HEK293 (cell line): ENCODE measurements at regions not wholly inside any gene's neighbourhood (a gene's known extent, or its start where the extent isn't known, plus 50 kb on each side); places are given as distances from the start of the nearest gene placed in this dataset.

Experiments used
- CTCF ChIA-PET: fragments of 350-600 bp; formaldehyde crosslinking; extraction: SDS; loops from one replicate; lab custom pipeline; 2021; ENCODE audit warnings: antibody characterized with exemption; lab: Yijun Ruan, JAX
- POLR2A ChIA-PET: fragments of 300-600 bp; formaldehyde crosslinking; extraction: SDS; loops from one replicate; lab custom pipeline; 2020; ENCODE audit warnings: antibody characterized with exemption, inconsistent platforms; lab: Yijun Ruan, JAX
- H3K27ac ChIP-seq: fragments of 200-500 bp; sonication (Bioruptor generic); 2 replicates; pipeline ENCODE4 v1.5.1; 2014; ENCODE audit warnings: low read depth, low read length, control low read depth, inconsistent platforms; ENCODE audit errors: extremely low read depth
- H3K36me3 ChIP-seq, 2 experiments: fragments of 200-500 bp in 1 of 2; sonication (Bioruptor generic) in 1 of 2; 1 replicate in 1 of 2; 2 replicates in 1 of 2; pipeline ENCODE4 v1.5.1; 2014 to 2017; ENCODE audit warnings: inconsistent platforms in 2 of 2, low read length in 2 of 2; ENCODE audit not compliant: control insufficient read depth in 2 of 2, insufficient read depth in 1 of 2
- H3K4me1 ChIP-seq: fragments of 200-500 bp; sonication (Bioruptor generic); 2 replicates; pipeline ENCODE4 v1.5.1; 2014; ENCODE audit warnings: mild to moderate bottlenecking, low read length, inconsistent platforms; ENCODE audit not compliant: control insufficient read depth, insufficient read depth
- H3K4me3 ChIP-seq: 2 replicates; pipeline ENCODE4 v1.5.1; 2011; ENCODE audit warnings: low read depth, mild to moderate bottlenecking, control low read depth, low read length, moderate library complexity
- H3K9me3 ChIP-seq: fragments of 200-500 bp; sonication (Bioruptor generic); 2 replicates; pipeline ENCODE4 v1.5.1; 2014; ENCODE audit warnings: low read depth, low read length, inconsistent platforms; ENCODE audit not compliant: control insufficient read depth, insufficient read depth
- GLIS1 ChIP-seq: fragments of 450-650 bp; formaldehyde crosslinking; IDR thresholded peaks from 2 replicates; pipeline ENCODE4 v1.5.1; 2016; ENCODE audit warnings: missing biosample characterization, missing genetic modification characterization
- PRDM1 ChIP-seq: fragments of 450-650 bp; formaldehyde crosslinking; IDR thresholded peaks from 2 replicates; pipeline ENCODE4; 2016; ENCODE audit warnings: missing biosample characterization, missing genetic modification characterization
- SCRT1 ChIP-seq: fragments of 450-650 bp; formaldehyde crosslinking; IDR thresholded peaks from 2 replicates; pipeline ENCODE4 v1.5.1; 2016; ENCODE audit warnings: missing biosample characterization, missing genetic modification characterization, borderline replicate concordance
- SCRT2 ChIP-seq: fragments of 450-650 bp; formaldehyde crosslinking; IDR thresholded peaks from 2 replicates; pipeline ENCODE4 v1.5.1; 2016; ENCODE audit warnings: missing biosample characterization, missing genetic modification characterization
- ZFHX2 ChIP-seq: fragments of 450-650 bp; formaldehyde crosslinking; conservative IDR thresholded peaks from 2 replicates; pipeline ENCODE4 v1.5.1; 2016; ENCODE audit warnings: missing biosample characterization, missing genetic modification characterization
- ZNF354C ChIP-seq: fragments of 450-650 bp; formaldehyde crosslinking; IDR thresholded peaks from 2 replicates; pipeline ENCODE4 v1.5.1; 2016; ENCODE audit warnings: missing biosample characterization, missing genetic modification characterization, low read depth, borderline replicate concordance
- ZNF391 ChIP-seq: fragments of 450-650 bp; formaldehyde crosslinking; IDR thresholded peaks from 2 replicates; pipeline ENCODE4 v1.5.1; 2016; ENCODE audit warnings: low read depth, missing biosample characterization, missing genetic modification characterization, borderline replicate concordance
- ZNF571 ChIP-seq: fragments of 450-650 bp; formaldehyde crosslinking; IDR thresholded peaks from 2 replicates; pipeline ENCODE4 v1.5.0; 2017; ENCODE audit warnings: missing biosample characterization, missing genetic modification characterization
- ZNF626 ChIP-seq: fragments of 450-650 bp; sonication (Bioruptor Pico); formaldehyde crosslinking; IDR thresholded peaks from 2 replicates; pipeline ENCODE4 v1.5.1; 2018; ENCODE audit warnings: missing biosample characterization, missing genetic modification characterization, inconsistent platforms
- ZNF776 ChIP-seq: fragments of 450-650 bp; formaldehyde crosslinking; IDR thresholded peaks from 2 replicates; pipeline ENCODE4 v1.5.0; 2017; ENCODE audit warnings: missing biosample characterization, missing genetic modification characterization, borderline replicate concordance
- ZSCAN16 ChIP-seq: fragments of 450-650 bp; formaldehyde crosslinking; IDR thresholded peaks from 2 replicates; pipeline ENCODE4 v1.5.1; 2016; ENCODE audit warnings: missing biosample characterization, missing genetic modification characterization
- TF ChIP-seq, protein P1 (sequence below): fragments of 450-650 bp; formaldehyde crosslinking; IDR thresholded peaks from 2 replicates; pipeline ENCODE4 v1.5.1; 2017; ENCODE audit warnings: missing biosample characterization, missing genetic modification characterization
- TF ChIP-seq, protein P2 (sequence below): fragments of 450-650 bp; formaldehyde crosslinking; IDR thresholded peaks from 2 replicates; pipeline ENCODE4 v1.5.1; 2016; ENCODE audit warnings: missing biosample characterization, missing genetic modification characterization
- TF ChIP-seq, protein P3 (sequence below): fragments of 450-650 bp; formaldehyde crosslinking; IDR thresholded peaks from 2 replicates; pipeline ENCODE4 v1.5.1; 2016; ENCODE audit warnings: missing biosample characterization, missing genetic modification characterization
- TF ChIP-seq, protein P4 (sequence below): fragments of 450-650 bp; formaldehyde crosslinking; IDR thresholded peaks from 2 replicates; pipeline ENCODE4 v1.5.1; 2016; ENCODE audit warnings: missing biosample characterization, missing genetic modification characterization
- TF ChIP-seq, protein P5 (sequence below): fragments of 450-650 bp; formaldehyde crosslinking; IDR thresholded peaks from 2 replicates; pipeline ENCODE4 v1.5.1; 2016; ENCODE audit warnings: missing biosample characterization, missing genetic modification characterization, low read depth

DNA sequence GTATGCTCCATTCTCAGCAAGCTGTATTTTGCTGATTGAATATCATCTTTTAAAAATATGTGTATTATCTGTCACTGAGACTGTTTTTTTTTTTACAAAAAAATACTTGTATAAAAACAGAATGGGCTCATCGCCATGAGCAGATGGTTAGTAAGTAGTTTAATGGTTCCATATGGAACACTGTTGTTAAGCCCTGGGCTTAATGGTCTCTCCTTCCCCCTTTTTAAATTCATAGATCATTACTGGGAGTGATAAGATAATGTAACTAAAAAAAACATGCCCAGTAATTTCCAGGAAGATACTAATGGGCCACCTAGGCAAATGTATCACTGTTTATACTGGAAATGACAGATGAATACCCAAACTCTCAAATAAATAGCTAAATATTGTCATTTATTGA is 95.3 kb upstream of the TPRG1 start:
- Histone ChIP-seq H3K27ac (no peak overlapping the region), H3K4me1 (no peaks in the 10 kb centered on the region), H3K36me3 (no peaks in the 10 kb centered on the region), H3K9me3 (no peaks in the 10 kb centered on the region), H3K4me3 (no peak overlapping the region)
- TF ChIP-seq ZFHX2 (tag by site-specific recombination) (no peak), ZSCAN16 (tag by site-specific recombination) (no peak), GLIS1 (no peak), ZNF626 (tag by site-specific recombination) (no peak), ZNF391 (no peak), PRDM1 (tag by site-specific recombination) (no peak), ZNF776 (no peak), SCRT1 (tag by site-specific recombination) (no peak), ZNF571 (tag by site-specific recombination) (no peak), SCRT2 (no peak), ZNF354C (tag by site-specific recombination) (no peak)
- TF ChIP-seq, protein P1, sequence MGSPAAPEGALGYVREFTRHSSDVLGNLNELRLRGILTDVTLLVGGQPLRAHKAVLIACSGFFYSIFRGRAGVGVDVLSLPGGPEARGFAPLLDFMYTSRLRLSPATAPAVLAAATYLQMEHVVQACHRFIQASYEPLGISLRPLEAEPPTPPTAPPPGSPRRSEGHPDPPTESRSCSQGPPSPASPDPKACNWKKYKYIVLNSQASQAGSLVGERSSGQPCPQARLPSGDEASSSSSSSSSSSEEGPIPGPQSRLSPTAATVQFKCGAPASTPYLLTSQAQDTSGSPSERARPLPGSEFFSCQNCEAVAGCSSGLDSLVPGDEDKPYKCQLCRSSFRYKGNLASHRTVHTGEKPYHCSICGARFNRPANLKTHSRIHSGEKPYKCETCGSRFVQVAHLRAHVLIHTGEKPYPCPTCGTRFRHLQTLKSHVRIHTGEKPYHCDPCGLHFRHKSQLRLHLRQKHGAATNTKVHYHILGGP (tag by site-specific recombination), result no peak
- TF ChIP-seq, protein P2, sequence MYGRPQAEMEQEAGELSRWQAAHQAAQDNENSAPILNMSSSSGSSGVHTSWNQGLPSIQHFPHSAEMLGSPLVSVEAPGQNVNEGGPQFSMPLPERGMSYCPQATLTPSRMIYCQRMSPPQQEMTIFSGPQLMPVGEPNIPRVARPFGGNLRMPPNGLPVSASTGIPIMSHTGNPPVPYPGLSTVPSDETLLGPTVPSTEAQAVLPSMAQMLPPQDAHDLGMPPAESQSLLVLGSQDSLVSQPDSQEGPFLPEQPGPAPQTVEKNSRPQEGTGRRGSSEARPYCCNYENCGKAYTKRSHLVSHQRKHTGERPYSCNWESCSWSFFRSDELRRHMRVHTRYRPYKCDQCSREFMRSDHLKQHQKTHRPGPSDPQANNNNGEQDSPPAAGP (tag by site-specific recombination), result no peak
- TF ChIP-seq, protein P3, sequence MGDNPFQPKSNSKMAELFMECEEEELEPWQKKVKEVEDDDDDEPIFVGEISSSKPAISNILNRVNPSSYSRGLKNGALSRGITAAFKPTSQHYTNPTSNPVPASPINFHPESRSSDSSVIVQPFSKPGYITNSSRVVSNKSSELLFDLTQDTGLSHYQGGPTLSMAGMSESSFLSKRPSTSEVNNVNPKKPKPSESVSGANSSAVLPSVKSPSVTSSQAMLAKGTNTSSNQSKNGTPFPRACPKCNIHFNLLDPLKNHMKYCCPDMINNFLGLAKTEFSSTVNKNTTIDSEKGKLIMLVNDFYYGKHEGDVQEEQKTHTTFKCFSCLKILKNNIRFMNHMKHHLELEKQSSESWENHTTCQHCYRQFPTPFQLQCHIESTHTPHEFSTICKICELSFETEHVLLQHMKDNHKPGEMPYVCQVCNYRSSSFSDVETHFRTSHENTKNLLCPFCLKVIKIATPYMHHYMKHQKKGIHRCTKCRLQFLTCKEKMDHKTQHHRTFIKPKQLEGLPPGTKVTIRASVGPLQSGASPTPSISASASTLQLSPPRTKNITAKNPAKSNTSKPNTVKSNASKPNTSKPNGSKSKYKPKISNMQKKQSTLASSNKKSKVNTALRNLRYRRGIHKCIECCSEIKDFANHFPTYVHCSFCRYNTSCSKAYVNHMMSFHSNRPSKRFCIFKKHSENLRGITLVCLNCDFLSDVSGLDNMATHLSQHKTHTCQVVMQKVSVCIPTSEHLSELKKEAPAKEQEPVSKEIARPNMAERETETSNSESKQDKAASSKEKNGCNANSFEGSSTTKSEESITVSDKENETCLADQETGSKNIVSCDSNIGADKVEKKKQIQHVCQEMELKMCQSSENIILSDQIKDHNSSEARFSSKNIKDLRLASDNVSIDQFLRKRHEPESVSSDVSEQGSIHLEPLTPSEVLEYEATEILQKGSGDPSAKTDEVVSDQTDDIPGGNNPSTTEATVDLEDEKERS (tag by site-specific recombination), result no peak
- ChIA-PET CTCF (interaction anchor here (0.6 to 0.8 kb wide), 2 partner anchors 1116 to 1746 kb away, joined by 3 to 4 read pairs; no protein-coding TSS in a partner anchor), POLR2A (no interaction called here)

DNA sequence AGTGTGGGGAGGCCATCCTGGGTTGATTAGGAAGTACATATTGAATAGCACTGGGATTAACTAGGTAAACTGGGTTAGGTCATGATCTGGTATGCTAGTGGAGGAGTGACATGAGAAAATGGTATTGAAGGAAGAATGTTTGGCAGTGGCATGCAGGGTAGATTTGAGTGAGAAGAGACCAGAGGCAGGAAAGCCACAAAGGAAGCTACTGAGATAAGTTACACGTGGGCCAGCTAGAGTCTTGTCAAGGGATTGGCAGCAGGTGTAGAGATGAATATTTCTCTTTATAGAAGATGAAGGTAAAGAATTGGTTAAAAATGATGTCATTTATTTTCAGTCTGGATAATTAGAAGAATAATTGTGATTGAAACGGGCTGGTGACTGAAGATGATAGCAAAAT is 91.0 kb upstream of the TPRG1 start:
- no peak overlapping the region for H3K4me3 ChIP-seq
- TF ChIP-seq, protein P4, sequence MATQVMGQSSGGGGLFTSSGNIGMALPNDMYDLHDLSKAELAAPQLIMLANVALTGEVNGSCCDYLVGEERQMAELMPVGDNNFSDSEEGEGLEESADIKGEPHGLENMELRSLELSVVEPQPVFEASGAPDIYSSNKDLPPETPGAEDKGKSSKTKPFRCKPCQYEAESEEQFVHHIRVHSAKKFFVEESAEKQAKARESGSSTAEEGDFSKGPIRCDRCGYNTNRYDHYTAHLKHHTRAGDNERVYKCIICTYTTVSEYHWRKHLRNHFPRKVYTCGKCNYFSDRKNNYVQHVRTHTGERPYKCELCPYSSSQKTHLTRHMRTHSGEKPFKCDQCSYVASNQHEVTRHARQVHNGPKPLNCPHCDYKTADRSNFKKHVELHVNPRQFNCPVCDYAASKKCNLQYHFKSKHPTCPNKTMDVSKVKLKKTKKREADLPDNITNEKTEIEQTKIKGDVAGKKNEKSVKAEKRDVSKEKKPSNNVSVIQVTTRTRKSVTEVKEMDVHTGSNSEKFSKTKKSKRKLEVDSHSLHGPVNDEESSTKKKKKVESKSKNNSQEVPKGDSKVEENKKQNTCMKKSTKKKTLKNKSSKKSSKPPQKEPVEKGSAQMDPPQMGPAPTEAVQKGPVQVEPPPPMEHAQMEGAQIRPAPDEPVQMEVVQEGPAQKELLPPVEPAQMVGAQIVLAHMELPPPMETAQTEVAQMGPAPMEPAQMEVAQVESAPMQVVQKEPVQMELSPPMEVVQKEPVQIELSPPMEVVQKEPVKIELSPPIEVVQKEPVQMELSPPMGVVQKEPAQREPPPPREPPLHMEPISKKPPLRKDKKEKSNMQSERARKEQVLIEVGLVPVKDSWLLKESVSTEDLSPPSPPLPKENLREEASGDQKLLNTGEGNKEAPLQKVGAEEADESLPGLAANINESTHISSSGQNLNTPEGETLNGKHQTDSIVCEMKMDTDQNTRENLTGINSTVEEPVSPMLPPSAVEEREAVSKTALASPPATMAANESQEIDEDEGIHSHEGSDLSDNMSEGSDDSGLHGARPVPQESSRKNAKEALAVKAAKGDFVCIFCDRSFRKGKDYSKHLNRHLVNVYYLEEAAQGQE (tag by site-specific recombination), result no peak
- TF ChIP-seq, protein P5, sequence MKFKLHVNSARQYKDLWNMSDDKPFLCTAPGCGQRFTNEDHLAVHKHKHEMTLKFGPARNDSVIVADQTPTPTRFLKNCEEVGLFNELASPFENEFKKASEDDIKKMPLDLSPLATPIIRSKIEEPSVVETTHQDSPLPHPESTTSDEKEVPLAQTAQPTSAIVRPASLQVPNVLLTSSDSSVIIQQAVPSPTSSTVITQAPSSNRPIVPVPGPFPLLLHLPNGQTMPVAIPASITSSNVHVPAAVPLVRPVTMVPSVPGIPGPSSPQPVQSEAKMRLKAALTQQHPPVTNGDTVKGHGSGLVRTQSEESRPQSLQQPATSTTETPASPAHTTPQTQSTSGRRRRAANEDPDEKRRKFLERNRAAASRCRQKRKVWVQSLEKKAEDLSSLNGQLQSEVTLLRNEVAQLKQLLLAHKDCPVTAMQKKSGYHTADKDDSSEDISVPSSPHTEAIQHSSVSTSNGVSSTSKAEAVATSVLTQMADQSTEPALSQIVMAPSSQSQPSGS, result 0 out of 2 replicates have a peak, but pooled peaks have one; percentile 17
- ChIA-PET CTCF (no interaction called here), POLR2A (no interaction called here)
- H3K9me3 ChIP-seq, result no peaks in the 10 kb centered on the region
- H3K36me3 ChIP-seq, result no peaks in the 10 kb centered on the region
- no peak overlapping the region for H3K27ac ChIP-seq
- no peaks in the 10 kb centered on the region for H3K4me1 ChIP-seq
